SU-DHL-6 (cell line): ENCODE measurements at regions not wholly inside any gene's neighbourhood (a gene's known extent, or its start where the extent isn't known, plus 50 kb on each side); places are given as distances from the start of the nearest gene placed in this dataset.

Experiments used
- CTCF ChIP-seq: fragments of 200-600 bp; sonication (generic); IDR thresholded peaks from one replicate; pipeline ENCODE4 v1.5.1; 2017; ENCODE audit warnings: antibody characterized with exemption, mild to moderate bottlenecking, low read length, moderate library complexity; ENCODE audit not compliant: insufficient read depth, poor library complexity, severe bottlenecking
- EZH2phosphoT487 ChIP-seq: fragments of 200-600 bp; sonication (generic), shearing (Covaris generic); conservative IDR thresholded peaks from 2 replicates; pipeline ENCODE4 v1.6.1; 2018; ENCODE audit warnings: mild to moderate bottlenecking, antibody characterized with exemption, low read length, moderate library complexity, mixed read lengths

- TF ChIP-seq CTCF, result peak; percentile 68
- TF ChIP-seq EZH2phosphoT487, result no peak
Observed at GRCh38 chr1:30232288-30232899, 491.0 kb downstream of the MATN1 start.
